Spleen (tissue), 7 donors: ENCODE measurements at regions not wholly inside any gene's neighbourhood (a gene's known extent, or its start where the extent isn't known, plus 50 kb on each side); places are given as distances from the start of the nearest gene placed in this dataset.

ENCODE experiments used
- CTCF ChIP-seq, 11 experiments: fragments of 200-600 bp in 7 of 11; fragments of 450-650 bp in 4 of 11; sonication (generic) in 4 of 11; IDR thresholded peaks in 8 of 11; conservative IDR thresholded peaks in 3 of 11; 1 replicate in 7 of 11; 2 replicates in 4 of 11; pipeline versions ENCODE4 v1.4.0 to v1.8.0; 2016 to 2021; ENCODE audit warnings: antibody characterized with exemption in 11 of 11, inconsistent platforms in 4 of 11, mild to moderate bottlenecking in 1 of 11
- POLR2A ChIP-seq, 3 donors: fragments of 450-650 bp; IDR thresholded peaks; one replicate each; pipeline ENCODE4 v1.5.1; 2017; ENCODE audit warnings: antibody characterized with exemption in 3 of 3, mild to moderate bottlenecking in 1 of 3
- POLR2AphosphoS5 ChIP-seq, 3 donors: sonication (generic); formaldehyde crosslinking; IDR thresholded peaks; one replicate each; pipeline ENCODE4 v1.5.1; 2017; ENCODE audit warnings: antibody characterized with exemption in 3 of 3
- donor health status: DM: no; HTN: no; CAD: no; lungs with moderate emphysema.
- donor health status: DM: no; HTN: no; CAD: no.
- donor health status: DM: no; HTN: no; CAD: no.

GRCh38 chr12:42855362-42855950, 265.9 kb upstream of the PRICKLE1 start:
- TF ChIP-seq CTCF (IDR thresholded peaks at IDR 0.05 in 8 of 11, conservative IDR thresholded peaks at IDR 0.05 in 3 of 11) (no peak), POLR2A (IDR thresholded peaks at IDR 0.05) (no peak), POLR2AphosphoS5 (IDR thresholded peaks at IDR 0.05) (no peak)
